Panc1 (cell line): ENCODE measurements at regions not wholly inside any gene's neighbourhood (a gene's known extent, or its start where the extent isn't known, plus 50 kb on each side); places are given as distances from the start of the nearest gene placed in this dataset.

ENCODE experiments used
- ATAC-seq: fragments of 200-7000 bp; cut with Tn5 transposase; 2 replicates; pipeline ENCODE4 v1.9.1; 2020; ENCODE audit warnings: mild to moderate bottlenecking, moderate library complexity
- BruUV-seq: library from RNA; stranded (reverse); fragments of 400-500 nt; replicated peaks from 2 replicates; lab custom pipeline; 2021; lab: Mats Ljungman, UMichigan
- CTCF ChIA-PET: fragments of 300-600 bp; sonication (Branson Sonifier 250); formaldehyde crosslinking; loops from one replicate; lab custom pipeline; 2022; ENCODE audit warnings: antibody characterized with exemption; lab: Charles Lee
- POLR2A ChIA-PET: fragments of 300-600 bp; sonication (Branson Sonifier 250); formaldehyde crosslinking; loops from one replicate; lab custom pipeline; 2022; ENCODE audit warnings: antibody characterized with exemption; lab: Charles Lee
- DNase-seq: peaks from one replicate; pipeline ENCODE4 v3.0.0-alpha.2; 2010; ENCODE audit warnings: low read depth, low spot score
- H3K27ac ChIP-seq: 2 replicates; pipeline ENCODE4 v1.5.1; 2011; ENCODE audit warnings: mild to moderate bottlenecking, low read length, inconsistent platforms
- H3K27me3 ChIP-seq: fragments of 200-500 bp; sonication (Bioruptor generic); 2 replicates; pipeline ENCODE4 v1.6.0; 2014; ENCODE audit warnings: low read length, inconsistent platforms; ENCODE audit not compliant: control insufficient read depth, insufficient read depth
- H3K36me3 ChIP-seq: fragments of 200-500 bp; sonication (Bioruptor generic); 2 replicates; pipeline ENCODE4 v1.5.1; 2014; ENCODE audit warnings: inconsistent platforms, mild to moderate bottlenecking, low read length, moderate library complexity; ENCODE audit not compliant: control insufficient read depth, insufficient read depth
- H3K4me1 ChIP-seq: 2 replicates; pipeline ENCODE4 v1.5.1; 2011; ENCODE audit warnings: inconsistent platforms, mild to moderate bottlenecking, low read length, moderate library complexity; ENCODE audit not compliant: control insufficient read depth, insufficient read depth
- H3K4me3 ChIP-seq, 2 experiments: 2 replicates each; pipeline ENCODE4 v1.5.1; 2011 to 2012; ENCODE audit warnings: low read depth in 2 of 2, low read length in 2 of 2, mild to moderate bottlenecking in 2 of 2, inconsistent platforms in 1 of 2, moderate library complexity in 1 of 2
- H3K9me3 ChIP-seq: fragments of 200-500 bp; sonication (Bioruptor generic); 2 replicates; pipeline ENCODE4 v1.5.1; 2014; ENCODE audit warnings: low read depth, mild to moderate bottlenecking, inconsistent platforms, low read length, moderate library complexity; ENCODE audit not compliant: control insufficient read depth, insufficient read depth
- POLR2AphosphoS5 ChIP-seq: IDR thresholded peaks from 2 replicates; pipeline ENCODE4 v1.6.1; 2012; ENCODE audit warnings: mild to moderate bottlenecking, low read depth, low read length, moderate library complexity
- SIN3A ChIP-seq: IDR thresholded peaks from 2 replicates; pipeline ENCODE4 v1.6.1; 2012; ENCODE audit warnings: low read depth, mild to moderate bottlenecking, low read length, moderate library complexity, borderline replicate concordance; ENCODE audit not compliant: insufficient read depth
- TCF7L2 ChIP-seq: IDR thresholded peaks from 2 replicates; pipeline ENCODE4 v1.6.1; 2011; ENCODE audit warnings: mild to moderate bottlenecking, low read depth, low read length, inconsistent platforms
- in situ Hi-C: cut with HindIII; loops from 2 replicates; pipeline ENCODE4 v1.10.0; 2016; ENCODE audit warnings: low sequenced_read_pairs, low pct_unique_long_range_greater_than_20kb
- intact Hi-C: fragments of 100-400 bp; cut with micrococcal nuclease; formaldehyde crosslinking; loops from one replicate; pipeline ENCODE4 v1.10.0; 2022; ENCODE audit not compliant: unreplicated experiment
- TF ChIP-seq, protein P1 (sequence below): fragments of 450-650 bp; IDR thresholded peaks from 2 replicates; pipeline ENCODE4 v1.5.1; 2017; ENCODE audit warnings: mild to moderate bottlenecking
- TF ChIP-seq, protein P2 (sequence below), 2 experiments: IDR thresholded peaks; 2 replicates each; pipeline ENCODE4 v1.6.1; 2011 to 2012; ENCODE audit warnings: low read depth in 2 of 2, control low read depth in 1 of 2, low read length in 1 of 2, mild to moderate bottlenecking in 1 of 2, moderate library complexity in 1 of 2; ENCODE audit not compliant: insufficient read depth in 1 of 2

DNA sequence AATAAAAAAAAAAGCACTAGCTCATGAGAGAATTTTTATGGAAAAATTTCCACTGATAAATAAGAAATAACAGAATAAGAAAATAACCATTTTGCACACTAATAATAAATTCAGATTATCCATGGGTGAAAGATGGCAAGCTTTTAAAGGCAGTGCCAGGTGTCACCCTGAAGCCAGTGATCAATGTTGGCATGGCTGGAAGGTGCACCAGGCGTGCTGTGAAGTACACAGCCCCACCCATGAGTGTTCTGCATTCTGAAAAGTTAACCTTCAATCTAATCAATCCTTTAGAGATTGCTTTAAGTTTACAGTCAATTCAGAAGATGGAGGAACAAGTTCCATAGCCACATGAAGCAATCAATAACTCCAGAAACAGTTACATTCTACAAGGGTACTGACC is 284.4 kb downstream of the C6orf118 start:
- Histone ChIP-seq H3K27ac (no peak overlapping the region), H3K27me3 (no peaks in the 10 kb centered on the region), H3K9me3 (no peaks in the 10 kb centered on the region), H3K36me3 (no peaks in the 10 kb centered on the region), H3K4me3 (no peak overlapping the region), H3K4me1 (no peaks in the 10 kb centered on the region)
- BruUV-seq, result no TSS peak
- CTCF ChIA-PET, result no interaction called here
- intact Hi-C loops (no loop called here), in situ Hi-C loops (no loop called here)
- TF ChIP-seq TCF7L2 (no peak), POLR2AphosphoS5 (no peak), SIN3A (no peak)
- TF ChIP-seq, protein P1, sequence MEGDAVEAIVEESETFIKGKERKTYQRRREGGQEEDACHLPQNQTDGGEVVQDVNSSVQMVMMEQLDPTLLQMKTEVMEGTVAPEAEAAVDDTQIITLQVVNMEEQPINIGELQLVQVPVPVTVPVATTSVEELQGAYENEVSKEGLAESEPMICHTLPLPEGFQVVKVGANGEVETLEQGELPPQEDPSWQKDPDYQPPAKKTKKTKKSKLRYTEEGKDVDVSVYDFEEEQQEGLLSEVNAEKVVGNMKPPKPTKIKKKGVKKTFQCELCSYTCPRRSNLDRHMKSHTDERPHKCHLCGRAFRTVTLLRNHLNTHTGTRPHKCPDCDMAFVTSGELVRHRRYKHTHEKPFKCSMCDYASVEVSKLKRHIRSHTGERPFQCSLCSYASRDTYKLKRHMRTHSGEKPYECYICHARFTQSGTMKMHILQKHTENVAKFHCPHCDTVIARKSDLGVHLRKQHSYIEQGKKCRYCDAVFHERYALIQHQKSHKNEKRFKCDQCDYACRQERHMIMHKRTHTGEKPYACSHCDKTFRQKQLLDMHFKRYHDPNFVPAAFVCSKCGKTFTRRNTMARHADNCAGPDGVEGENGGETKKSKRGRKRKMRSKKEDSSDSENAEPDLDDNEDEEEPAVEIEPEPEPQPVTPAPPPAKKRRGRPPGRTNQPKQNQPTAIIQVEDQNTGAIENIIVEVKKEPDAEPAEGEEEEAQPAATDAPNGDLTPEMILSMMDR, result no peak
- TF ChIP-seq, protein P2, sequence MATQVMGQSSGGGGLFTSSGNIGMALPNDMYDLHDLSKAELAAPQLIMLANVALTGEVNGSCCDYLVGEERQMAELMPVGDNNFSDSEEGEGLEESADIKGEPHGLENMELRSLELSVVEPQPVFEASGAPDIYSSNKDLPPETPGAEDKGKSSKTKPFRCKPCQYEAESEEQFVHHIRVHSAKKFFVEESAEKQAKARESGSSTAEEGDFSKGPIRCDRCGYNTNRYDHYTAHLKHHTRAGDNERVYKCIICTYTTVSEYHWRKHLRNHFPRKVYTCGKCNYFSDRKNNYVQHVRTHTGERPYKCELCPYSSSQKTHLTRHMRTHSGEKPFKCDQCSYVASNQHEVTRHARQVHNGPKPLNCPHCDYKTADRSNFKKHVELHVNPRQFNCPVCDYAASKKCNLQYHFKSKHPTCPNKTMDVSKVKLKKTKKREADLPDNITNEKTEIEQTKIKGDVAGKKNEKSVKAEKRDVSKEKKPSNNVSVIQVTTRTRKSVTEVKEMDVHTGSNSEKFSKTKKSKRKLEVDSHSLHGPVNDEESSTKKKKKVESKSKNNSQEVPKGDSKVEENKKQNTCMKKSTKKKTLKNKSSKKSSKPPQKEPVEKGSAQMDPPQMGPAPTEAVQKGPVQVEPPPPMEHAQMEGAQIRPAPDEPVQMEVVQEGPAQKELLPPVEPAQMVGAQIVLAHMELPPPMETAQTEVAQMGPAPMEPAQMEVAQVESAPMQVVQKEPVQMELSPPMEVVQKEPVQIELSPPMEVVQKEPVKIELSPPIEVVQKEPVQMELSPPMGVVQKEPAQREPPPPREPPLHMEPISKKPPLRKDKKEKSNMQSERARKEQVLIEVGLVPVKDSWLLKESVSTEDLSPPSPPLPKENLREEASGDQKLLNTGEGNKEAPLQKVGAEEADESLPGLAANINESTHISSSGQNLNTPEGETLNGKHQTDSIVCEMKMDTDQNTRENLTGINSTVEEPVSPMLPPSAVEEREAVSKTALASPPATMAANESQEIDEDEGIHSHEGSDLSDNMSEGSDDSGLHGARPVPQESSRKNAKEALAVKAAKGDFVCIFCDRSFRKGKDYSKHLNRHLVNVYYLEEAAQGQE (IDR thresholded peaks at IDR 0.05; ENCODE audit: insufficient read depth in 1 of 2, low read depth in 2 of 2, low read length in 1 of 2), result no peak
- ATAC-seq (no peak), DNase-seq (no peak)
- POLR2A ChIA-PET, result no interaction called here

DNA sequence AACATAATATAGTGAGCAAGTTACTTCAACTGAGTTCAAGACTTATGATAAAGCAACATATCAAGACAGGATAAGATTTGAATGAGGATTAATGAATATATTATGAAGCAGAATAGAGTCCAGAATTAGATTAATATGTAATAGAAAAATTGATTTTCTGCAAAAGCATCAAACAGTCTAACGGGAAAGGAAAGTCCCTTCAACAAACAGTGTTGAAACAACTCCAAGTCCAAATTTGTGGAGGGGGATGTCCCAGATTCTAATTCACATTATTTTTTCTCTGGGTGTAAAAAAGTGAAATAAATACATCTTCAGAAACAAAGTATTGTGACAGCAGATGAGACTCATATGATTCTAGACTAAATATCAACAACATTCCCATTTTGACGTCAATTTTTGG is 289.7 kb downstream of the C6orf118 start:
- POLR2A ChIA-PET, result no interaction called here
- H3K36me3 ChIP-seq, result no peaks in the 10 kb centered on the region
- no peak for DNase-seq

More for the DNA sequence above, 289.7 kb downstream of the C6orf118 start:
- no peaks in the 10 kb centered on the region for H3K27me3 ChIP-seq
- no peaks in the 10 kb centered on the region for H3K4me1 ChIP-seq
- no TSS peak for BruUV-seq
- H3K9me3 ChIP-seq, result no peaks in the 10 kb centered on the region
- no peak for ATAC-seq
- TF ChIP-seq, protein P1, result no peak
- TF ChIP-seq TCF7L2 (no peak), SIN3A (no peak), POLR2AphosphoS5 (no peak)
- TF ChIP-seq, protein P2 (IDR thresholded peaks at IDR 0.05; ENCODE audit: insufficient read depth in 1 of 2, low read depth in 2 of 2, low read length in 1 of 2), result no peak
- no peak overlapping the region for H3K4me3 ChIP-seq
- intact Hi-C loops (no loop called here), in situ Hi-C loops (no loop called here)
- CTCF ChIA-PET, result no interaction called here
- no peak overlapping the region for H3K27ac ChIP-seq
